ENCODE measurements at regions not wholly inside any gene's neighbourhood (a gene's known extent, or its start where the extent isn't known, plus 50 kb on each side); places are given as distances from the start of the nearest gene placed in this dataset.

DNA sequence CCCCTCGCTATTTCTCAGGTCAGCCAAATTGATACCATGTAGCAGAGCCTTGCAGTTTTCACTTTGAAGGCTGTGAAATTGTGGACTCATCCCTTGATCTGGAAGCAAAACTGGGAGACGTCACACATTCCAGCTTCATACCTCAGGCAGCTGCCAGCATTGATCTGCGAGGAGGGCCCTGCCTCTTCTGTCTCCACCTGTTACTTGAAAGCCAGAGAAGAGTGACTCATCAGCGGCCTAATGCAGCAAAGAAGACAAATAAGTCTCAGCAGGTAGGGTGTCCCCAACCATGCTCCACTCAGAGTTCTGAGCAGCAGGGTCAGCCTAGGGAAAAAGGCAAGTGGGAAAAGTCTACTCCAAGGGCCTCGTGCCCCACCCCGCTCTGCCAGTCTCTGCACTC, 69.4 kb upstream of the BMP2 start:
- TF ChIP-seq, protein P1, sequence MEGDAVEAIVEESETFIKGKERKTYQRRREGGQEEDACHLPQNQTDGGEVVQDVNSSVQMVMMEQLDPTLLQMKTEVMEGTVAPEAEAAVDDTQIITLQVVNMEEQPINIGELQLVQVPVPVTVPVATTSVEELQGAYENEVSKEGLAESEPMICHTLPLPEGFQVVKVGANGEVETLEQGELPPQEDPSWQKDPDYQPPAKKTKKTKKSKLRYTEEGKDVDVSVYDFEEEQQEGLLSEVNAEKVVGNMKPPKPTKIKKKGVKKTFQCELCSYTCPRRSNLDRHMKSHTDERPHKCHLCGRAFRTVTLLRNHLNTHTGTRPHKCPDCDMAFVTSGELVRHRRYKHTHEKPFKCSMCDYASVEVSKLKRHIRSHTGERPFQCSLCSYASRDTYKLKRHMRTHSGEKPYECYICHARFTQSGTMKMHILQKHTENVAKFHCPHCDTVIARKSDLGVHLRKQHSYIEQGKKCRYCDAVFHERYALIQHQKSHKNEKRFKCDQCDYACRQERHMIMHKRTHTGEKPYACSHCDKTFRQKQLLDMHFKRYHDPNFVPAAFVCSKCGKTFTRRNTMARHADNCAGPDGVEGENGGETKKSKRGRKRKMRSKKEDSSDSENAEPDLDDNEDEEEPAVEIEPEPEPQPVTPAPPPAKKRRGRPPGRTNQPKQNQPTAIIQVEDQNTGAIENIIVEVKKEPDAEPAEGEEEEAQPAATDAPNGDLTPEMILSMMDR (IDR thresholded peaks at IDR 0.05; ENCODE audit: insufficient read depth, low read length, poor library complexity, severe bottlenecking): no peak
- no peak for TF ChIP-seq EZH2phosphoT487 (conservative IDR thresholded peaks at IDR 0.05; ENCODE audit: low read length)

All from SU-DHL-6 (cell line).